ENCODE measurements at regions not wholly inside any gene's neighbourhood (a gene's known extent, or its start where the extent isn't known, plus 50 kb on each side); places are given as distances from the start of the nearest gene placed in this dataset.

- H3K4me3 ChIP-seq (ENCODE audit: low read depth, low read length), result no peak overlapping the region
- Mint-ChIP-seq H3K9me3 (ENCODE audit: unreplicated experiment) (no peaks in the 10 kb centered on the region), H3K27me3 (ENCODE audit: insufficient read depth, unreplicated experiment) (no peaks in the 10 kb centered on the region), H3K4me3 (ENCODE audit: unreplicated experiment) (no peak overlapping the region), H3K4me1 (ENCODE audit: low read depth, unreplicated experiment) (peaks cover 15% of the 10 kb centered on the region), H3K36me3 (ENCODE audit: insufficient read depth, unreplicated experiment) (no peaks in the 10 kb centered on the region), H3K27ac (ENCODE audit: unreplicated experiment) (no peak overlapping the region)
- ChIA-PET POLR2A (no interaction called here), CTCF (no interaction called here)
- DNase-seq, result no peak
- no peaks in the 10 kb centered on the region for H3K36me3 ChIP-seq (ENCODE audit: control insufficient read depth, insufficient read depth, low read length)
- H3K27me3 ChIP-seq (replicated peaks; ENCODE audit: control insufficient read depth, insufficient read depth, low read length), result no peaks in the 10 kb centered on the region
- BruUV-seq (replicated peaks), result no TSS peak
- H3K4me1 ChIP-seq, result peaks cover 38% of the 10 kb centered on the region
- intact Hi-C loops (cut with micrococcal nuclease; ENCODE audit: unreplicated experiment), result no loop called here
- no peak for TF ChIP-seq CTCF (IDR thresholded peaks at IDR 0.05; ENCODE audit: insufficient read depth in 1 of 2, low read depth in 1 of 2, low read length in 1 of 2, severe bottlenecking in 1 of 2, unreplicated experiment in 1 of 2)
- H3K9me3 ChIP-seq, result no peaks in the 10 kb centered on the region
Observed at GRCh38 chr15:66846031-66846430, 144.0 kb downstream of the SMAD6 start.

- no peak for TF ChIP-seq CTCF (IDR thresholded peaks at IDR 0.05; ENCODE audit: insufficient read depth in 1 of 2, low read depth in 1 of 2, low read length in 1 of 2, severe bottlenecking in 1 of 2, unreplicated experiment in 1 of 2)
- H3K4me3 ChIP-seq (ENCODE audit: low read depth, low read length), result no peak overlapping the region
- POLR2A ChIA-PET, result no interaction called here
- CTCF ChIA-PET, result no interaction called here
- no TSS peak for BruUV-seq (replicated peaks)
- no peaks in the 10 kb centered on the region for H3K9me3 ChIP-seq
- Mint-ChIP-seq H3K9me3 (ENCODE audit: unreplicated experiment) (no peaks in the 10 kb centered on the region), H3K4me3 (ENCODE audit: unreplicated experiment) (no peak overlapping the region), H3K4me1 (ENCODE audit: low read depth, unreplicated experiment) (peaks cover 15% of the 10 kb centered on the region), H3K36me3 (ENCODE audit: insufficient read depth, unreplicated experiment) (no peaks in the 10 kb centered on the region), H3K27ac (ENCODE audit: unreplicated experiment) (no peak overlapping the region), H3K27me3 (ENCODE audit: insufficient read depth, unreplicated experiment) (no peaks in the 10 kb centered on the region)
- H3K4me1 ChIP-seq, result peaks cover 37% of the 10 kb centered on the region
- DNase-seq, result no peak
- intact Hi-C loops (cut with micrococcal nuclease; ENCODE audit: unreplicated experiment), result no loop called here
- H3K27me3 ChIP-seq (replicated peaks; ENCODE audit: control insufficient read depth, insufficient read depth, low read length), result no peaks in the 10 kb centered on the region
- no peaks in the 10 kb centered on the region for H3K36me3 ChIP-seq (ENCODE audit: control insufficient read depth, insufficient read depth, low read length)
Observed at GRCh38 chr15:66846811-66847210, 144.8 kb downstream of the SMAD6 start.

GRCh38 chr15:66847565-66847991 lies 145.5 kb downstream of the SMAD6 start:
- BruUV-seq (replicated peaks), result no TSS peak
- no peaks in the 10 kb centered on the region for H3K9me3 ChIP-seq
- Mint-ChIP-seq H3K4me3 (ENCODE audit: unreplicated experiment) (no peak overlapping the region), H3K27ac (ENCODE audit: unreplicated experiment) (no peak overlapping the region), H3K36me3 (ENCODE audit: insufficient read depth, unreplicated experiment) (no peaks in the 10 kb centered on the region), H3K27me3 (ENCODE audit: insufficient read depth, unreplicated experiment) (no peaks in the 10 kb centered on the region), H3K4me1 (ENCODE audit: low read depth, unreplicated experiment) (peaks cover 16% of the 10 kb centered on the region), H3K9me3 (ENCODE audit: unreplicated experiment) (no peaks in the 10 kb centered on the region)
- no peaks in the 10 kb centered on the region for H3K36me3 ChIP-seq (ENCODE audit: control insufficient read depth, insufficient read depth, low read length)
- no peak overlapping the region for H3K4me3 ChIP-seq (ENCODE audit: low read depth, low read length)
- no peak for TF ChIP-seq CTCF (IDR thresholded peaks at IDR 0.05; ENCODE audit: insufficient read depth in 1 of 2, low read depth in 1 of 2, low read length in 1 of 2, severe bottlenecking in 1 of 2, unreplicated experiment in 1 of 2)
- peak in 1 of 2 experiments; percentile 19 for DNase-seq
- CTCF ChIA-PET, result no interaction called here
- peaks cover 37% of the 10 kb centered on the region for H3K4me1 ChIP-seq
- intact Hi-C loops (cut with micrococcal nuclease; ENCODE audit: unreplicated experiment), result no loop called here
- no peaks in the 10 kb centered on the region for H3K27me3 ChIP-seq (replicated peaks; ENCODE audit: control insufficient read depth, insufficient read depth, low read length)
- POLR2A ChIA-PET, result no interaction called here

All from Caco-2 (cell line).